ENCODE measurements at regions not wholly inside any gene's neighbourhood (a gene's known extent, or its start where the extent isn't known, plus 50 kb on each side); places are given as distances from the start of the nearest gene placed in this dataset.
"Not testable (repeated sequence)": the region's sequence is repeated elsewhere in the genome, so short reads cannot be mapped to it uniquely, and the experiment has no call there.

- ChIA-PET POLR2A (ENCODE audit: low non-redundant PET) (no interaction called here), CTCF (interaction anchor here (0.6 kb wide), 1 partner anchor 1033 kb away, joined by 3 read pairs; no protein-coding TSS in a partner anchor)
- no peak overlapping the region for H3K27ac ChIP-seq
- DNase-seq (ENCODE audit: low spot score), result no peak
- TF ChIP-seq CTCF (conservative IDR thresholded peaks at IDR 0.05; ENCODE audit: low read depth), result no peak
Observed at GRCh38 chr2:39925312-39925711, 146.3 kb upstream of the THUMPD2 start.

GRCh38 chr2:39923455-39923854, 144.4 kb upstream of the THUMPD2 start:
- DNase-seq (ENCODE audit: low spot score), result no peak
- no peak overlapping the region for H3K27ac ChIP-seq
- ChIA-PET CTCF (interaction anchor here (1.8 kb wide), 1 partner anchor 10 kb away, joined by 4 read pairs; no protein-coding TSS in a partner anchor), POLR2A (ENCODE audit: low non-redundant PET) (no interaction called here)
- TF ChIP-seq CTCF (conservative IDR thresholded peaks at IDR 0.05; ENCODE audit: low read depth), result no peak

GRCh38 chr2:39922679-39923405, 143.8 kb upstream of the THUMPD2 start:
- no peak for DNase-seq (ENCODE audit: low spot score)
- H3K27ac ChIP-seq, result no peak overlapping the region
- POLR2A ChIA-PET (ENCODE audit: low non-redundant PET), result no interaction called here
- CTCF ChIA-PET, result interaction anchor here (1.2 to 1.8 kb wide), 2 partner anchors 9 to 632 kb away, joined by 3 to 4 read pairs; no protein-coding TSS in a partner anchor
- TF ChIP-seq CTCF (conservative IDR thresholded peaks at IDR 0.05; ENCODE audit: low read depth), result no peak

- CTCF ChIA-PET, result no interaction called here
- DNase-seq (ENCODE audit: low spot score), result no peak
- POLR2A ChIA-PET (ENCODE audit: low non-redundant PET), result interaction anchor here (0.7 kb wide), 1 partner anchor 188 kb away, joined by 3 read pairs; no protein-coding TSS in a partner anchor
- no peak overlapping the region for H3K27ac ChIP-seq
- no peak for TF ChIP-seq CTCF (conservative IDR thresholded peaks at IDR 0.05; ENCODE audit: low read depth)
Observed at GRCh38 chr2:39920307-39920801, 141.3 kb upstream of the THUMPD2 start.

GRCh38 chr2:39919511-39920306, 140.7 kb upstream of the THUMPD2 start:
- POLR2A ChIA-PET (ENCODE audit: low non-redundant PET), result no interaction called here
- TF ChIP-seq CTCF (conservative IDR thresholded peaks at IDR 0.05; ENCODE audit: low read depth), result no peak
- H3K27ac ChIP-seq, result no peak overlapping the region

GRCh38 chr2:39918886-39919285, 139.8 kb upstream of the THUMPD2 start:
- DNase-seq (ENCODE audit: low spot score), result no peak
- no peak overlapping the region for H3K27ac ChIP-seq
- ChIA-PET CTCF (no interaction called here), POLR2A (ENCODE audit: low non-redundant PET) (no interaction called here)
- no peak for TF ChIP-seq CTCF (conservative IDR thresholded peaks at IDR 0.05; ENCODE audit: low read depth)

More at GRCh38 chr2:39919511-39920306, 140.7 kb upstream of the THUMPD2 start:
- CTCF ChIA-PET, result no interaction called here
- no peak for DNase-seq (ENCODE audit: low spot score)

GRCh38 chr2:39917371-39917770, 138.3 kb upstream of the THUMPD2 start:
- H3K27ac ChIP-seq; POLR2A ChIA-PET (ENCODE audit: low non-redundant PET); CTCF ChIA-PET; DNase-seq (ENCODE audit: low spot score): not testable (repeated sequence)
